A172 (cell line): ENCODE measurements at regions not wholly inside any gene's neighbourhood (a gene's known extent, or its start where the extent isn't known, plus 50 kb on each side); places are given as distances from the start of the nearest gene placed in this dataset.

Source experiments
- DNase-seq: peaks from one replicate; pipeline ENCODE4 v3.0.0-alpha.2; 2015; ENCODE audit warnings: low spot score

DNA sequence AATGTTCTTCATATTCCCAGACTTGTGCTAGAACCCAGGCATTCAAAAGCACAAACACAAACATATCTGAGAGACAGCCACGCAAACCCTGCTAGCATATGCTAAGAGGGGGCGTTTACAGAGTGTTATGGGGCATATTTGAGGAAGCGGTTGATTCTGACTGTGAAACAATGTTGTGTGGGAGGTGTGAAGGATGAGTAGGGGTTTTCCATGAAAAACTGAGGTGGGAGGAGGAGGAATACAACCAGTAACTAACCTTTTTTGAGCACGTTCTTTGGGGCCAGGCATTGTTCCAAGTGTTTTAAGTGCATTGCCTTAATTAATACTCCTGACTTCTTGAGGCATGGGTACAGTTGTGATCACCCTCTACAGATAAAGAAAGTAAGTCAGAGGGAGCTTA lies 499.5 kb downstream of the AACS start:
- DNase-seq, result no peak

DNA sequence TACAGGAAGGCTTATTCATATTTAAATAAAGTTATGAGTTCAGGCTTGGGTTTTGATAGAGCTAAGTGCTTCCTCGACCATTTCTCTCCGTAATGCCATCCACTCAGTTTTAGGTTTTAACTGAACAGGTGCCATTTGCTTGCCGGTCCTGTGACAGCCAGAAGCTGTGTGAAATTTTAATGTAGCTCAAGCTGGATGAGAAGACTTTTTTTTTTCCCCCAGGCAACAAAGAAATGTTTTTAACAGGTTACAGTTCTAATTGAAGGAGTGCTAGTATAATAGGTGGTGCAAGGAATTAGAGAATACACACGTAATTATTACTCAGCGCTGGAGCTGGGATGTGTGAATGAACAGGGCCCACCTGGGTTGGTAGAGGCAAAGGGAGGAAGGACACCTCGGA lies 502.3 kb downstream of the AACS start:
- no peak for DNase-seq

DNA sequence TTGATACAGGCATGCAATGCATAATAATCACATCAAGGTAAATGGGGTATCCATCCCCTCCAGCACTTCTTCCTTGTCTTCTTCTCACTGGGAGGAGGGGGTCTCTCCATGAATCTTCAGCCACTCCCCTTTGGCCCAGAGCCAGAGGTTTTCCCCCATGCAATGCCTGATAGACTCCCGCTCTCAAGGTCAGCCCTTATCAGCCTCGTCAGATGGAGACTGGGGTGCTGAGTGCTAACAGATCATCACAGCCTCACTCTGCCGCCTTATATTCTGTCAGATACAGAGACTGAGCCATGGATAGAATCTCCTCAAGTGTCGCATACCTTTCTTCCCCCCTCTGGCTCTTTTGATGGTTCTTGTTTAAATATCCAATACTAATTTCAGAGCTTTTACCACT lies 503.1 kb downstream of the AACS start:
- DNase-seq, result no peak

DNA sequence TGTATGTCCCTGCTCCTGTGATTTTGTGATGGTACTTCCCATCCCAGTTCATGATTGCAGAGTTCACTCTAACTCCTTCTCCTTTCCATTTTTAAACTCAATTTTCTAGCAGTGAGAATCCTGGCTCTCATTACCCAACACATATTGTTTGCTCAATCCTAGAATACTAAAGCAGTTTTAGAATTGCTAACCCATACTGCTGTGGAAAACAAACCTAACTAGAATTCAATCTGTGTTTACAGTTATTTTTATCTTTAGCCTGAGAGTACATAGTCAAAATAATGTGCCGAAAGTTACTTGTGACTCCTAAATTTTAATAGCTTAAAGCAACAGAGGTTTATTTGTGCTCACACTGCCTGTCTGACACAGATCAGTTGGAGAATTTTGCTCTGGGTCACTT lies 508.0 kb downstream of the AACS start:
- DNase-seq, result no peak

DNA sequence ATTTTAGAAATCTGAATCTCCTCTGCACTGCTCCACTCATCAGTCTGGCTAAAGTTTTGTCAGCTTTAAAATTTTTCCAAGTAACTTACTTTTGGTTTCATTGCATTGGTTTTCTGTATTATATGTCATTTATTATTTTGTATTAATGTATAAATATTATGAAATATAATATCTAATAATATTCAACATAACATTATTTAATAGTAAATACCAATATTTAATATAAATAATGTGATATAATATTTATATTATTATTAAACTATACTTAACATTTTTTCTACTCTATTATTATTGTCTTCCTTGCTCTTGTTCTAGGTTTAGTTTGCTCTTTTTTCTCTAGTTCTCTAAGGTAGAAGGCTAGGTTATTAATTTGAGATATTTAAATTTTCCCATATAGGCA lies 512.1 kb downstream of the AACS start:
- no peak for DNase-seq

DNA sequence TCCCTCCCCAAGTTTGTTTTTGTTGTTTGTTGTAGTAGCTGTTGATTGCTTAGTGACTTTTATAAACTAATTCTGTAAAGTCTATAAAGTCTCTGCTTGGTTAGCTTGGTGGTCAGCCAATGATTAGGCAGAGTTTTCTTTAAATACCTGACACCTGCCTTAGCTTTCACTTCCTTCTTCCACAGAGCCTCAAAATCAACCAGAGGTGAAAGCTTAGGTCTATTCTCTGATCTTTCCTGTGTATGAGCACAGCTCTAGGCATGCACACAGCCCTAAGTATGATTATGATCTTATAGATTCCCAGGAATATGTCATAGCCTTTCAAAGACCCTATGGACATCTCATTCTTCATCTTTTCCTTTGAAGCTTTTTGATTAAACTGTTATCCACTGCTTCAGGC lies 514.7 kb downstream of the AACS start:
- DNase-seq, result no peak

DNA sequence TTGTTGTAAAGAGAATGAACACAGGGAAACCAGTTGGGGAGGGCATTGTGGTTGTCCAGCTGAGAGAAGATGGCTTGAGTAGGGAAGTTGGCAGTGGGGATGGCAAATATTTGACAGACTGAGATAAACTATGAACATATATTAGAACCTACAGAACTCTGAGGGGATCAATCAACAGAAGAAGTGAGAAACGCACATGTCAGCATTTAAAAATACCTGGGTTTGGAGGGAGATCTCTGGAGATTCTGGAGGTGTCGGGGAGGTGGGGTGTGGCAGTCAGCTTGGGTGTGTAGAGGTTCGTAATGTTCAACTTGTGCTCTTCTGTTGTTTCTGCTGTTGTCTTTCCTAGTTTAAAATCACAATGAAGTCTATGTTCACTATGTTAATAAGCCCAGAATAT lies 517.8 kb downstream of the AACS start:
- no peak for DNase-seq

DNA sequence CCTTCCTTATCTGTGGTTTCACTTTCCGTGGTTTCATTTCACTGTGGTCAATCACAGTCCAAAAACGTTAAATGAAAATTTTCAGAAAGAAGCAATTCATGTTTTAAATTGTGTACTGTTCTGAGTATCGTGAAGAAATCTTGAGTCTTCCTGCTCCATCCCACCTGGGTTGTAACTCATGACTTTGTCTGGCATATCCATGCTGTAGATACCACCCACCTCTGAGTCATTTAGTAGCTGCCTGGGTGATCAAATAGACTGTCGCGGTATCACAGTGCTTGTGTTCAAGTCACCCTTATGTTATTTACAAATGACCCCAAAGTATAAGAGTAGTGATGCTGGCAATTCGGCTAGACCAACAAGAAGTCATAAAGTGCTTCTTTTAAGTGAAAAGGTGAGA lies 521.2 kb downstream of the AACS start:
- DNase-seq, result no peak

DNA sequence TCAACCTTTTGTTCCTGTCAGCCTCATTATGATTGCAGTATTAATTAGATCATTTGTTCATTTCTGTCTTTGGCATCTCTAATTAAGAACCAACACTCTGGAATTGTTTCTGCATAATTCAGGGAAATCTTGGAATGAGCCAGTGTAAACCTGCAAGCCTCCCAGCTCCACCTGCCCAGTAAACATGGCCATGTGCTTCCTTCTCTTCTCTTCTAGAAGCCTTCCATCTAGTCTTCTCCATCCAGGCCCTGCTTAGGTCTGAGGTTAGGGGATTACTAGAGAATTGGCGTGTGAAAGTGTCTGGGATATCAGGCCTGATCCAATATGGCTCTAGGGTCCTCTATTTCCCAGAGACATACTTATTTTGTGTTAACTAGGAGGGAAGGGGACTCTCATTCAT lies 528.0 kb downstream of the AACS start:
- no peak for DNase-seq

DNA sequence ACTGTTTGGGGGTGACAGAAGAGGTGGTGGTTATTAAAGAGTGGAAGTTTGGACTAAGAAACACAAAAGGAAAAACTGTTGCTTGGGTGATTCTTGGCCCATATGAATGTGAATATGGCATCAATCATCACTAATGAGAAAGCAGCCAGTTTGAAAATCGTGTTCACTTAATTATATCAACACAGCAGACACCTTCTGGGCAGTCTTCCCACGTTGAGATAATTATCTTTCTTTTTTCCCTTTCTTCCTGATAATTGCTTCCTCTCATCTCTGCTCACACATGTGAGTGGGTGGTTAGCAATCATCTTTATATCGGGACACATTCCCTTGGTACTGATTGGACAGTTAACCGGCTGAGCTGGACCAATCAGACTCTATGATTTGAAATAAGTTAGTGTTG lies 539.7 kb downstream of the AACS start:
- DNase-seq, result no peak

DNA sequence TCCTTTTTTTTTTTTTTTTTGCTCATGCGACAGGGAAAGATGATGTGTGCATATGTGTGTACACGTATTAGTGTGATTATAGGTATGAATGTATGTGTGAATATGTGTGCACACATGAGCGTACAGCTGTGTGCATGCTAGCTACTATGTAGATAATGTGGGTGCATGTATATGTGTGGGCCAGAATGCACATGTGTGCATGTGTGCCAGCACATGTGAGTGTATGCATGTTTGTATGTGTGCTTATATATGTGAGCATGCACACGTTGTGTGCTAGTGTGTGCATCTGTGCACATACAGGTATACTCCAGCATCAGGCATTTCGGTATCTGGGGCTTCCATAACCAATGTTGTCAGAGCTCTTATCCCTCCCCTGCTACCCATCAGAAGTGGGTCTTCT lies 541.1 kb downstream of the AACS start:
- DNase-seq, result no peak

DNA sequence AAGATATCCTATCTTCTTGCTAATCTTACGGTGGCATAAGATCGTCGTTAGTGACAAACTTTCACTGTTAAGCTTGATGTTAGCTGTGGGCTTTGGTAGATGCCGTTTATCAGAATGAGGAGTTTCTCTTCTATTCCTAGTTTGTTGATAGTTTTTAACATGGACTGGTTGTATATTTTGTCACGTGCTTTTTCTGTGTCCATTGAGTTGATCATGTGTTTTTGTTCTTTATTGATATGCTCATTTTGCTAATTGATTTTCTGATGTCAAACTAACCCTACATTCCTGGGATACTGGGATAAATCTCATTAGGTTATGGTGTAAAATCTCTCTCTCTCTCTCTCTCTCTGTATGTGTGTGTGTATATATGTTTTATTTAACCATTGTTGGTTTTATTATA lies 545.1 kb downstream of the AACS start:
- DNase-seq, result no peak

DNA sequence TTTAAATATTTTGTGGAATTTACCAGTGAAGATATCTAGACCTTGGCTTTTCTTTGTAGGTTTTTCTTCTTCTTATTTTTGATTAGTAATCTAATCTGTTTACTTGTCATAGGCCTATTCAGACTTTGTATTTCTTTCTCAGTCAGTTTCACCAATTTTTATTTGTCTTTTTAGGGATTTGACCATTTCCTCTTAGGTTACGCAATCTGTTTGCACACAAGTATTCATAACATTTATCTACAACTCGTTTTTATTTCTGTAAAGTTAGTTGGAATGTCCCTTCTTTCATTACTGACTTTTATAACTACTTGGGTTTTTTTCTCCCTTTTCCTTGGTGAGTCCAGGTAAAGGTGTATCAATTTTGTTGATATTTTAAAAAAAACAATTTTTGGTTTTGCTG lies 545.7 kb downstream of the AACS start:
- DNase-seq, result no peak

DNA sequence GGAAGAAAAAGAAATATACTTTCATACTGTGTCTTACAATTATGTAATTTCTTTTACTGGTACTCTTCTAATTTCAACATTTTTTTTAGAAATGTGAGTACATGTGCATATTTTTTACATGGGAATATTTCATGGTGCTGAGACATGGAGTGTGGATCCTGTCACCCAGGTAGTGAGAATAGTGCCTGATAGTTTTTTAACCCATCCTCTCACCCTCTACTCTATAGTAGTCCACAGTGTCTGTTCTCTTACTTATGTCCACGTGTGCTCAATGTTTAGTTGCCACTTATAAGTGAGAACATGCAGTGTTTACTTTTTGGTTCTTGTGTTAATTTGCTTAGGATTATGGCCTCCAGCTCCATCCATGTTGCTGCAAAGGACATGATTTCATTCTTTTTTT lies 548.8 kb downstream of the AACS start:
- DNase-seq, result no peak

DNA sequence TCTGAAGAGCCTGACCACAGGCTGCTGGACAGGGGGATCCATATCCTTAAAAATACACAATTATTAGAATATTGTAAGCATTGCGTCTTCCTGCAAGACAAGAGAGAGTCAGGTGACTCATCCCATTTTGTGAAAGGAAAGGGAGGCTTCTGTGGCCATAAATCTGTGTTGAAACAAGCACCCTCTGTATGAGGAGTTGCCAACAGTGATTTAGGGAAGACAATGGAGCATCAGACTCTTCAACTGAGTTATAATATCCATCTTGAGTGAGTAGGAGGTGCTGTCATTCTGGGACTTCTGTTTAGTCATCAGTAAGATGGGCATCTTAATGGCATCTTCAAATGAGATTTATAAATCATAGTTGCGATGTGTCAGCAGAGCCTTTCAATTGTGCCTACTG lies 554.5 kb downstream of the AACS start:
- no peak for DNase-seq

DNA sequence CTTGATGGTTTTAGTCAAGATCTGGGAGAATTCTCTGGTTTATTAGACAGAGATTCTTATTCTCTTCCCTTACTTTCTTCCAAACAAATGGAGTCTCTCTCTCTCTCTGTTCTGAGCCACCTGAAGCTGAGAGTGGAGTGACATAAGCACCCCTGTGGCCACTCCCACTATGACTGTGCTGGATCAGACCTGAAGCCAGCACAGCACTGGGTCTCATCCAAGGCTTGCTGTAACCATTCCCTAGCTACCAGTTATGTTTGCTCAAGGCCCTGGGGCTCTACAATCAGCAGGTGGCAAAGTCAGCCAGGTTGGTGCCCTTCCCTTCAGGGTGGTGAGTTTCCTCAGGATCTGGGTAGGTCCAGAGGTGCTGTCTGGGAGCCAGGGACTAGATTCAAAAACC lies 568.5 kb downstream of the AACS start:
- no peak for DNase-seq

DNA sequence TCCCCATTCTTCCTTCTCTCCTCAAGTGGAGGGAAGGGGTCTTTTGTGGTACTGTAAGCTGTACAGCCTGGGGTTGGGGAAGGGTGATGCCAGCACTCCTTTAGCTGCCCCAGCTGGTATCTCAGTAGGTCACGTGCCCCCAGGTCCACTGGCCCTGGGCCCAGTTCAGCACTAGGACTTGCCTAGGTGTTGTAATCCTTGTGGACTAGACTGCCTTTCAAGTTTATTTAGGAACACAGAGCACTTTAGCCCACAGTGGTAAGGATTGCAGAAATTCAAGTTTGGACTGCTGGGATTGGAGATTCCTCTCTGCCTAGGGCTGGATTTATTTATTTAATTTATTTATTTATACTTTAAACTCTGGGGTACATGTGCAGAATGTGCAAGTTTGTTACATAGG lies 569.6 kb downstream of the AACS start:
- DNase-seq, result no peak

DNA sequence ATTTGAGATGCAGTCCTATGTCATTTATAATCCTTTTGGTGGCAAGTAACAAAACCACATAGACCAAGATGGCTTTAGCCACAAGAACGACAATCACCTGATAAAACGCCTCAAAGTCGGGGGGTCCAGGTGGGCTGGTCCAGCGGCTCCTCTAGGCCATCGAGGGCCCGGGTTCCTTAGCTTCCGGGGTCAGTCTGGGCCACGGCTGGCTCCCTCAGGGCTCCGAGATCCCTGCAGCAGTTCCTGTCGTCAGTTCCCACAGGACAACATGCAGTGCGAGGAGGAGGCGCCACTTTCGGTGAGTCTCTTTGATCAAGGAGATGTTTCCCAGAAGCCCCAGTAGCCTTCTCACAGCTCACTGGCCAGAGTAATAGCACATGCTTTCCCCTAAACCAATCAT lies 574.6 kb downstream of the AACS start:
- DNase-seq, result no peak

DNA sequence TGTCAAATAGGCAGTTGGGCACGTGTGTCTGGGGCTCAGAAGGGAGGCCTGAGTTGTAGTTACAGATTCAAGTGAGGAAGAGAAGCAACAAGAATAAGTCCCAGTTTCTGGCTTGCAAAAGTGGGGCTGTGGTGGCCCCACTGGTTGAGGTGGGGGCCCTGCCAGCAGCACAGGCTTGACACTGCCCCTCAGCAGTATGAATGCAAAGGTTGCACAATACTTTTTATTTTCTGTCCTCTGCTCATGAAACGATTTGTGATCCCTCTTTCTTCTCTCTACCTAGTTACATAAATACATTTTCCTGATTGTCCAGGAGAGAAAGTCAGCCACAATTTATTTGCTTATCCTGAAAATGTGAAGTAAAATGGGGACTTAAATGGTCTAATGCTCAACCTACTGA lies 577.8 kb downstream of the AACS start:
- no peak for DNase-seq

DNA sequence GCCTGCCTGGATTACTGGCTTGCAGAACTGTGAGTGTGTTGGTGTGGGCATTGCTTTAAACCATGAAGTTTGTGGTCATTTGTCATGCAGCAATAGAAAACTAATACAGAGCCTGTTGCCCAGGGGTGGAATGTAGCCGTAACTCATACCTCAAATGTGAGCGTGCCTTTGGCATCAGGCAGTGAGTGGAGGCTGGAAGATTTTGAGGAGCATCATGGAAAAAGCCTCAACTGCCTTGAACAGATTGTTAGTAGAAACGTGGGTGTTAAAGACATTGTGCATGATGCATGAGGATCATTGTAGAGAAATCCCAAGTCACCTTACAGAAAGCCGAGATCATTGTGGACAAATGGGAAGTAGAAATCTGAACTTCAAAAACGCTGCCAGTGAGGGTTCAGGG lies 580.5 kb downstream of the AACS start:
- DNase-seq, result no peak

DNA sequence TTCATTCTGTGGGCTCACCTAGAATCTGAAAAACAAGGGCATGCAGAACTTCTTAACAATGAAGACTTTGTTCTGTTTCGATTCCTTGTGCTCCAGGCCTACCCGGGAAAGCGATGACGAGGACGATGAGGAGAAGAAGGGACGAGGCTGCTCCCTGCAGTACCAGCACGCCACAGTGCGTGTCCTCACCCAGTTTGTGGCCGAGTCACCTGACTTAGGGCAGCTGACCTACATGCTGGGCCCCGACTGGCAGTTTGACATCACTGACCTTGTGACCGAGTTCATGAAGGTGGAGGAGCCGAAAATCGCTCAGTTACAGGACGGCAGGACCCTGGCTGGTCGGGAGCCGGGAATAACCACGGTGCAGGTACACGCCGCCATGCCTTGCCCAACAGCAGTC lies 585.4 kb downstream of the AACS start:
- DNase-seq, result no peak

DNA sequence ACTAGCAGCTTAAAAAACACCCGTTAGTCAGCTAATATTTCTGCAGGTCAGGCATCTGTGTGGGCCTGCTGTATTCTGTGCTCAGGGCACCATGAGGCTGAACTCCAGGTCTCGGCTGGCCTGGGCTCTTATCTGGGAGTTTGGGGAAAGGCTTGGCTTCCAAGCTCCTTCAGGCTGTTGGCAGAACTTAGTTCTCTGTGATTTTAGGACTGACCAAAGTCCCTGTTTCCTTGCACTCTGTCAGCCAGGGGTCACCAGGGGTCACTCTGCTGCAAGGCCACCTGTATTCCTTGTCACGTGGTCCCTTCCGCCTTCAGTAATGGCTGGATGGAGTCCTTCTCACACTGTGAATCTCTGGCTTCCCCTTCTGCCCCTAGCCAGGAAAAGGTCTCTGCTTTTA lies 586.4 kb downstream of the AACS start:
- no peak for DNase-seq

DNA sequence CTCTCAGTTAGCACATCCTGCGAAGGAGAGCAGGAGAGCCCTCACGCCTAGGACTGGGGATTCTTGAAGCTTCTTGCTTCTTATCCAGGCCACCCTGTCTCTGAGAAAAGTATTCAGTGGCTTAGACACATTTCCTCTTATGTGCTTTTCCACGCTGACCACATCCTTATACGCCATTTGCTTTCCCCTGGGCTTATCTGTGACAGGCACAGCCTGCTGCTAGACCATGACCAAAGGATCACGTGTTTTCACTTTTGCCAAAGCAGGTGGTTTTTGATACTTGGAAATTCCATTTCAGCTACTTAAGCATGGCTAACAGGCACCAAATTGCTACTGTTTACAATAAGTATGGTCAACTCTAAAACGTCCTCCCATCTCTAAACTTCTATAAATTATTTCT lies 587.4 kb downstream of the AACS start:
- DNase-seq, result no peak

DNA sequence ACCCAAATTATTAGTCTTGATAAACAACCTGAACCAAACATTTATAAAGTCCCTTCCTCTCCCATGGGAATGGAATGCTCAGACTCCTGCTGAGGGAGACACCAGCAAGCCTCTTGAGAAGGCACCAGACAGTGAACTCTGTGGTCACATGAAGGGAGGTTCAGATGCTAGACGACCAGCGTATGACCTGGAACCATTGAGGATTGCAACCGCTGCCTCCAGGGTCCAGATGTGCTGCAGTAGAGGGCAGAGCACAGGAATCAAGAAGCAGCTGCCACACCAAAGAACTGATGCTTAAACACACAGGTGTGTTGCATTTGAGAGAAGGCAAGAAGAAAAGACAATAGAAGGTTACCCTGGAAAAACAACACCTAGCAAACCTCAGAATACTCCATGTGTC lies 592.4 kb downstream of the AACS start:
- DNase-seq, result no peak
